K562 (cell line): ENCODE measurements at regions not wholly inside any gene's neighbourhood (a gene's known extent, or its start where the extent isn't known, plus 50 kb on each side); places are given as distances from the start of the nearest gene placed in this dataset.

Experiments used
- ATAC-seq: fragments of 200-7000 bp; cut with Tn5 transposase; 3 replicates; pipeline ENCODE4 v1.9.1; 2020; ENCODE audit warnings: moderate library complexity
- BruUV-seq: library from RNA; stranded (reverse); fragments of 400-500 nt; replicated peaks from 2 replicates; lab custom pipeline; 2021; lab: Mats Ljungman, UMichigan
- CTCF ChIA-PET: fragments of 300-600 bp; formaldehyde crosslinking; extraction: SDS; loops from one replicate; lab custom pipeline; 2021; ENCODE audit warnings: low intra/inter-chr PET ratio; lab: Yijun Ruan, JAX
- POLR2A ChIA-PET: fragments of 300-600, 350-650 bp; sonication (Branson Sonifier 250); formaldehyde crosslinking; extraction: SDS; loops from one replicate; lab custom pipeline; 2021; ENCODE audit warnings: antibody characterized with exemption, inconsistent platforms; lab: Yijun Ruan, JAX
- DNase-seq, 4 experiments: peaks; one replicate each; pipeline versions ENCODE4 v3.0.0 to v3.0.0-alpha.2; 2011 to 2018; ENCODE audit warnings: low spot score in 3 of 4, mixed read lengths in 3 of 4; ENCODE audit errors: extremely low read depth in 1 of 4
- FAIRE-seq: peaks from 2 replicates; lab custom pipeline; 2011; peaks lifted over from hg19 to GRCh38; lab: Jason Lieb, UNC
- H2AFZ ChIP-seq: 2 replicates; pipeline ENCODE4 v1.6.0; 2011; ENCODE audit warnings: low read depth, low read length, control low read depth, inconsistent platforms
- H3K27ac ChIP-seq: fragments of 200-600 bp; 3 replicates; pipeline ENCODE4 v1.8.0; 2011; ENCODE audit warnings: low read depth, mild to moderate bottlenecking, control low read depth, inconsistent platforms, low read length, moderate library complexity, mixed read lengths; ENCODE audit errors: extremely low read depth
- H3K27me3 ChIP-seq, 2 experiments: fragments of 300-600 bp in 1 of 2; 2 replicates in 1 of 2; 3 replicates in 1 of 2; pipeline versions ENCODE4 v1.6.0 to v1.8.0; 2011; ENCODE audit warnings: inconsistent platforms in 2 of 2, low read length in 2 of 2, mild to moderate bottlenecking in 1 of 2, mixed read lengths in 1 of 2, moderate library complexity in 1 of 2; ENCODE audit not compliant: control insufficient read depth in 2 of 2, insufficient read depth in 2 of 2
- H3K36me3 ChIP-seq: fragments of 300-600 bp; 3 replicates; pipeline ENCODE4 v1.8.0; 2011; ENCODE audit warnings: mild to moderate bottlenecking, low read length, inconsistent platforms; ENCODE audit not compliant: control insufficient read depth, insufficient read depth
- H3K4me1 ChIP-seq, 2 experiments: fragments of 200-600 bp in 1 of 2; replicated peaks in 1 of 2; 2 replicates in 1 of 2; 3 replicates in 1 of 2; pipeline versions ENCODE4 v1.5.1 to v1.8.0; 2011; ENCODE audit warnings: inconsistent platforms in 2 of 2, low read length in 2 of 2, mild to moderate bottlenecking in 1 of 2, mixed read lengths in 1 of 2, moderate library complexity in 1 of 2; ENCODE audit not compliant: control insufficient read depth in 2 of 2, insufficient read depth in 2 of 2
- H3K4me2 ChIP-seq: 2 replicates; pipeline ENCODE4 v1.6.1; 2011; ENCODE audit warnings: low read length, control low read depth, inconsistent platforms, mixed read lengths; ENCODE audit not compliant: insufficient read depth
- H3K4me3 ChIP-seq: fragments of 200-600 bp; sonication (generic), shearing (Covaris generic); 2 replicates; pipeline ENCODE4 v1.5.1; 2016; ENCODE audit warnings: control low read depth, inconsistent platforms
- H3K79me2 ChIP-seq: fragments of 200-600 bp; 3 replicates; pipeline ENCODE4 v1.8.0; 2011; ENCODE audit warnings: low read length, inconsistent platforms; ENCODE audit not compliant: control insufficient read depth, insufficient read depth
- H3K9ac ChIP-seq, 2 experiments: 2 replicates each; pipeline versions ENCODE4 v1.6.0 to v1.6.1; 2011; ENCODE audit warnings: low read depth in 2 of 2, low read length in 2 of 2, control low read depth in 1 of 2, inconsistent platforms in 1 of 2, mild to moderate bottlenecking in 1 of 2, mixed read lengths in 1 of 2; ENCODE audit not compliant: insufficient read depth in 1 of 2
- H3K9me1 ChIP-seq: one replicate; pipeline ENCODE4 v1.6.0; 2011; ENCODE audit warnings: inconsistent platforms, mild to moderate bottlenecking, low read length, moderate library complexity; ENCODE audit not compliant: control insufficient read depth, insufficient read depth
- H3K9me3 ChIP-seq: replicated peaks from 2 replicates; pipeline ENCODE4 v1.5.1; 2011; ENCODE audit warnings: low read depth, low read length, inconsistent platforms; ENCODE audit not compliant: control insufficient read depth, insufficient read depth
- H4K20me1 ChIP-seq: replicated peaks from 2 replicates; pipeline ENCODE4 v1.6.1; 2011; ENCODE audit warnings: low read length, inconsistent platforms, mixed read lengths; ENCODE audit not compliant: control insufficient read depth, insufficient read depth
- CBX3 ChIP-seq, 2 experiments: IDR thresholded peaks; 1 replicate in 1 of 2; 2 replicates in 1 of 2; pipeline ENCODE4 v1.6.1; 2012; ENCODE audit warnings: inconsistent platforms in 2 of 2, low read length in 2 of 2, borderline replicate concordance in 1 of 2, control low read depth in 1 of 2
- ESRRB ChIP-seq: fragments of 250-450 bp; sonication (Bioruptor Pico); IDR thresholded peaks from 2 replicates; pipeline ENCODE4 v1.5.0; 2020; ENCODE audit warnings: mild to moderate bottlenecking, moderate library complexity, borderline replicate concordance
- FOXM1 ChIP-seq, 2 experiments: fragments of 450-650 bp in 1 of 2; sonication (generic) in 1 of 2; formaldehyde crosslinking in 1 of 2; IDR thresholded peaks; 2 replicates each; pipeline versions ENCODE4 v1.6.1 to v1.9.0; 2017 to 2022; ENCODE audit warnings: low read depth in 2 of 2, mild to moderate bottlenecking in 2 of 2, missing genetic modification reagents in 1 of 2, moderate library complexity in 1 of 2
- ILF3 ChIP-seq: fragments of 450-650 bp; IDR thresholded peaks from 2 replicates; pipeline ENCODE4 v1.6.1; 2018; ENCODE audit warnings: antibody characterized with exemption, mild to moderate bottlenecking, moderate library complexity, borderline replicate concordance
- PHB ChIP-seq: fragments of 250-450 bp; sonication (Bioruptor Pico); IDR thresholded peaks from 2 replicates; pipeline ENCODE4 v1.5.0; 2021
- POLR2AphosphoS2 ChIP-seq: IDR thresholded peaks from 2 replicates; pipeline ENCODE4 v1.6.1; 2012; ENCODE audit warnings: low read length, improper control_type of control experiment
- RAD51 ChIP-seq: fragments of 450-650 bp; IDR thresholded peaks from 2 replicates; pipeline ENCODE4 v1.7.1; 2016; ENCODE audit warnings: low read depth, mild to moderate bottlenecking, borderline replicate concordance
- TEAD1 ChIP-seq, 2 experiments: fragments of 450-650 bp in 1 of 2; sonication (generic) in 1 of 2; formaldehyde crosslinking; IDR thresholded peaks; 2 replicates each; pipeline versions ENCODE4 v1.4.0 to v1.8.0; 2020 to 2022; ENCODE audit warnings: mild to moderate bottlenecking in 2 of 2, missing genetic modification reagents in 1 of 2
- ZNF212 ChIP-seq: fragments of 450-650 bp; formaldehyde crosslinking; IDR thresholded peaks from 2 replicates; pipeline ENCODE4 v1.4.0; 2020; ENCODE audit warnings: mild to moderate bottlenecking
- ZNF354B ChIP-seq: fragments of 250-450 bp; sonication (Bioruptor Pico); IDR thresholded peaks from 2 replicates; pipeline ENCODE4 v1.4.0; 2020
- ZNF431 ChIP-seq: sonication (generic); formaldehyde crosslinking; IDR thresholded peaks from 2 replicates; pipeline ENCODE4 v1.8.0; 2022; ENCODE audit warnings: mild to moderate bottlenecking, missing genetic modification reagents
- WGBS: fragments of 100-300 bp; shearing (Covaris generic); methylation state at CpG from one replicate; pipeline ENCODE4 v1.1.6; 2016; ENCODE audit warnings: low coverage, mixed read lengths; ENCODE audit not compliant: insufficient coverage; ENCODE audit errors: missing lambda C conversion rate; 5-methylcytosine and 5-hydroxymethylcytosine counted together
- in situ Hi-C: fragments of 300-500 bp; cut with MboI; formaldehyde crosslinking; loops from 4 replicates; pipeline ENCODE4 v1.15.0; 2018; ENCODE audit warnings: inconsistent platforms, mixed read lengths
- intact Hi-C: fragments of 100-400 bp; cut with micrococcal nuclease; formaldehyde crosslinking; loops from 2 replicates; pipeline ENCODE4 v1.14.2; 2022
- TF ChIP-seq, protein P1 (sequence below): sonication (generic); IDR thresholded peaks from 2 replicates; pipeline ENCODE4 v1.6.1; 2016
- TF ChIP-seq, protein P2 (sequence below): sonication (generic); formaldehyde crosslinking; IDR thresholded peaks from 2 replicates; pipeline ENCODE4 v1.8.0; 2022; ENCODE audit warnings: mild to moderate bottlenecking, missing genetic modification reagents
- TF ChIP-seq, protein P3 (sequence below), 2 experiments: IDR thresholded peaks; 2 replicates each; pipeline ENCODE4 v1.6.1; 2012; ENCODE audit warnings: improper control_type of control experiment in 2 of 2, low read depth in 2 of 2, low read length in 2 of 2, borderline replicate concordance in 1 of 2

DNA sequence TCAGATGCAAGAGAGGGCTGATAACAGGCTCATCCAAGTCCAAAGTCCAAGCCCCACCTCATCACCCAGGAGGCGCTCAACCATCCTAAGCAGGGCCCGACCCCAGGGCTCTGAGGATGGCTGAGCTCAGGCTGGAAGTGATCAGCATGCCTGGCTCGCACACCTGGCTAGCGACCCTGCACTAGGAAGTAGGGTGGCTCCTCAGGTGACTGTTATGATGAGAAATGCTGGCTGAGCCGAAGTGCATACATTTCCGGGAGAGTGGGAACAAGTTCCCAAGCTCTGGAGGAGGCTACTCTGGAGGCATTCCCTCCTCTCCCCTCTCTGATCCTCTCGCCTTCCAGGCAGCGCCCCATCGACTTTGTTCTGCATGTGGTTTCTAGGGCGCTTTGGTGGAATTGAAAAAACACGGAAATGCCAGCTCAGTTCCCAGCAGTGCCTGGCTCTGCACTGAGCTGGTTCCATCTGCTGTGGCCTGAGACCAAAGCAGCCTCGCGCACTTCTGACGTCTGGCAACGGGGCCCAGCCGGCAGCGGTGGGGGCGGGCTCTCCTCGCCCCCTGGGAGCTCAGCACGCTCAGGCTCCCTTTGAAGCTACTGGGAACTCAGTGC, 130.3 kb downstream of the IRF8 start (continued):
- TF ChIP-seq, protein P1, sequence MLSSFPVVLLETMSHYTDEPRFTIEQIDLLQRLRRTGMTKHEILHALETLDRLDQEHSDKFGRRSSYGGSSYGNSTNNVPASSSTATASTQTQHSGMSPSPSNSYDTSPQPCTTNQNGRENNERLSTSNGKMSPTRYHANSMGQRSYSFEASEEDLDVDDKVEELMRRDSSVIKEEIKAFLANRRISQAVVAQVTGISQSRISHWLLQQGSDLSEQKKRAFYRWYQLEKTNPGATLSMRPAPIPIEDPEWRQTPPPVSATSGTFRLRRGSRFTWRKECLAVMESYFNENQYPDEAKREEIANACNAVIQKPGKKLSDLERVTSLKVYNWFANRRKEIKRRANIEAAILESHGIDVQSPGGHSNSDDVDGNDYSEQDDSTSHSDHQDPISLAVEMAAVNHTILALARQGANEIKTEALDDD, result no peak
- TF ChIP-seq, all 486 proteins: peak for 0

DNA sequence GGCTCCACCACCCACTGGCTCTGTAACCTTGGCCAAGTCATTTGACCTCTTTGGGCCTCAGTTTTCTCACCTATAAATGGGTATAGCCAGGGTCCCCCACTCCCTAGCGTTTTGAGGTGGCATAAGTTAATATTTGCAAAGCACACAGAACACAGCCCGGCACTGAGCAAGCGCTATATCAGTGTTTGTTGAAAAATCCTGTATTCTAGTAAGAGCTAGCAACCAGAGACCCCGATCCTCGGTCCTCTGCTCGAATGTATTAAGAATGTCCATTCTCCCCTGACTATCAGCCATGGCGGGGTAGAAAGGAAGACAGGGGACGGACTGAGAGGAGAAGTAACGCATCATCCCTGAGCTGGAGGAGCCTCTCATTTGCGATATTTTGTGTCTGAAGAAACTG, 131.2 kb downstream of the IRF8 start:
- intact Hi-C loops (no loop called here), in situ Hi-C loops (no loop called here)
- H3K79me2 ChIP-seq, result no peaks in the 10 kb centered on the region
- ATAC-seq (no peak), DNase-seq (no peak), FAIRE-seq (no peak)
- 0% methylated on average over 10 of the region's 10 CpGs for WGBS
- H3K27ac ChIP-seq, result no peak overlapping the region
- H4K20me1 ChIP-seq, result no peaks in the 10 kb centered on the region
- H3K9me1 ChIP-seq, result no peaks in the 10 kb centered on the region
- no TSS peak for BruUV-seq
- no peaks in the 10 kb centered on the region for H3K9me3 ChIP-seq
- CTCF ChIA-PET, result no interaction called here
- no peaks in the 10 kb centered on the region for H3K4me1 ChIP-seq
- POLR2A ChIA-PET, result no interaction called here
- H3K4me2 ChIP-seq, result no peak overlapping the region
- no peak overlapping the region for H3K4me3 ChIP-seq
- H3K9ac ChIP-seq, result no peak overlapping the region
- no peak overlapping the region for H2AFZ ChIP-seq
- H3K36me3 ChIP-seq, result no peaks in the 10 kb centered on the region
- H3K27me3 ChIP-seq, result peaks cover 8 to 28% of the 10 kb centered on the region in 2 experiments
- TF ChIP-seq ZNF431 (CRISPR knock-in tag), result no peak
- no peak for TF ChIP-seq CBX3 (IDR thresholded peaks at IDR 0.05; ENCODE audit: borderline replicate concordance in 1 of 2, low read length in 2 of 2)
- no peak for TF ChIP-seq ZNF354B (CRISPR knock-in tag)
- no peak for TF ChIP-seq FOXM1 (IDR thresholded peaks at IDR 0.05; ENCODE audit: low read depth)
- TF ChIP-seq FOXM1 (CRISPR knock-in tag; IDR thresholded peaks at IDR 0.05; ENCODE audit: low read depth), result no peak
- TF ChIP-seq PHB (CRISPR knock-in tag), result no peak
- TF ChIP-seq POLR2AphosphoS2, result no peak
- TF ChIP-seq TEAD1 (CRISPR knock-in tag; IDR thresholded peaks at IDR 0.05), result no peak
- TF ChIP-seq ILF3, result no peak
- TF ChIP-seq ESRRB (CRISPR knock-in tag), result no peak
- no peak for TF ChIP-seq ZNF212 (CRISPR knock-in tag)
- TF ChIP-seq, protein P2, sequence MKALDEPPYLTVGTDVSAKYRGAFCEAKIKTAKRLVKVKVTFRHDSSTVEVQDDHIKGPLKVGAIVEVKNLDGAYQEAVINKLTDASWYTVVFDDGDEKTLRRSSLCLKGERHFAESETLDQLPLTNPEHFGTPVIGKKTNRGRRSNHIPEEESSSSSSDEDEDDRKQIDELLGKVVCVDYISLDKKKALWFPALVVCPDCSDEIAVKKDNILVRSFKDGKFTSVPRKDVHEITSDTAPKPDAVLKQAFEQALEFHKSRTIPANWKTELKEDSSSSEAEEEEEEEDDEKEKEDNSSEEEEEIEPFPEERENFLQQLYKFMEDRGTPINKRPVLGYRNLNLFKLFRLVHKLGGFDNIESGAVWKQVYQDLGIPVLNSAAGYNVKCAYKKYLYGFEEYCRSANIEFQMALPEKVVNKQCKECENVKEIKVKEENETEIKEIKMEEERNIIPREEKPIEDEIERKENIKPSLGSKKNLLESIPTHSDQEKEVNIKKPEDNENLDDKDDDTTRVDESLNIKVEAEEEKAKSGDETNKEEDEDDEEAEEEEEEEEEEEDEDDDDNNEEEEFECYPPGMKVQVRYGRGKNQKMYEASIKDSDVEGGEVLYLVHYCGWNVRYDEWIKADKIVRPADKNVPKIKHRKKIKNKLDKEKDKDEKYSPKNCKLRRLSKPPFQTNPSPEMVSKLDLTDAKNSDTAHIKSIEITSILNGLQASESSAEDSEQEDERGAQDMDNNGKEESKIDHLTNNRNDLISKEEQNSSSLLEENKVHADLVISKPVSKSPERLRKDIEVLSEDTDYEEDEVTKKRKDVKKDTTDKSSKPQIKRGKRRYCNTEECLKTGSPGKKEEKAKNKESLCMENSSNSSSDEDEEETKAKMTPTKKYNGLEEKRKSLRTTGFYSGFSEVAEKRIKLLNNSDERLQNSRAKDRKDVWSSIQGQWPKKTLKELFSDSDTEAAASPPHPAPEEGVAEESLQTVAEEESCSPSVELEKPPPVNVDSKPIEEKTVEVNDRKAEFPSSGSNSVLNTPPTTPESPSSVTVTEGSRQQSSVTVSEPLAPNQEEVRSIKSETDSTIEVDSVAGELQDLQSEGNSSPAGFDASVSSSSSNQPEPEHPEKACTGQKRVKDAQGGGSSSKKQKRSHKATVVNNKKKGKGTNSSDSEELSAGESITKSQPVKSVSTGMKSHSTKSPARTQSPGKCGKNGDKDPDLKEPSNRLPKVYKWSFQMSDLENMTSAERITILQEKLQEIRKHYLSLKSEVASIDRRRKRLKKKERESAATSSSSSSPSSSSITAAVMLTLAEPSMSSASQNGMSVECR (CRISPR knock-in tag), result no peak
- no peak for TF ChIP-seq RAD51
- TF ChIP-seq, protein P3, sequence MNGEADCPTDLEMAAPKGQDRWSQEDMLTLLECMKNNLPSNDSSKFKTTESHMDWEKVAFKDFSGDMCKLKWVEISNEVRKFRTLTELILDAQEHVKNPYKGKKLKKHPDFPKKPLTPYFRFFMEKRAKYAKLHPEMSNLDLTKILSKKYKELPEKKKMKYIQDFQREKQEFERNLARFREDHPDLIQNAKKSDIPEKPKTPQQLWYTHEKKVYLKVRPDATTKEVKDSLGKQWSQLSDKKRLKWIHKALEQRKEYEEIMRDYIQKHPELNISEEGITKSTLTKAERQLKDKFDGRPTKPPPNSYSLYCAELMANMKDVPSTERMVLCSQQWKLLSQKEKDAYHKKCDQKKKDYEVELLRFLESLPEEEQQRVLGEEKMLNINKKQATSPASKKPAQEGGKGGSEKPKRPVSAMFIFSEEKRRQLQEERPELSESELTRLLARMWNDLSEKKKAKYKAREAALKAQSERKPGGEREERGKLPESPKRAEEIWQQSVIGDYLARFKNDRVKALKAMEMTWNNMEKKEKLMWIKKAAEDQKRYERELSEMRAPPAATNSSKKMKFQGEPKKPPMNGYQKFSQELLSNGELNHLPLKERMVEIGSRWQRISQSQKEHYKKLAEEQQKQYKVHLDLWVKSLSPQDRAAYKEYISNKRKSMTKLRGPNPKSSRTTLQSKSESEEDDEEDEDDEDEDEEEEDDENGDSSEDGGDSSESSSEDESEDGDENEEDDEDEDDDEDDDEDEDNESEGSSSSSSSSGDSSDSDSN (IDR thresholded peaks at IDR 0.05; ENCODE audit: borderline replicate concordance in 1 of 2, low read depth in 2 of 2, low read length in 2 of 2), result no peak
